ENCODE measurements at regions not wholly inside any gene's neighbourhood (a gene's known extent, or its start where the extent isn't known, plus 50 kb on each side); places are given as distances from the start of the nearest gene placed in this dataset.

DNA sequence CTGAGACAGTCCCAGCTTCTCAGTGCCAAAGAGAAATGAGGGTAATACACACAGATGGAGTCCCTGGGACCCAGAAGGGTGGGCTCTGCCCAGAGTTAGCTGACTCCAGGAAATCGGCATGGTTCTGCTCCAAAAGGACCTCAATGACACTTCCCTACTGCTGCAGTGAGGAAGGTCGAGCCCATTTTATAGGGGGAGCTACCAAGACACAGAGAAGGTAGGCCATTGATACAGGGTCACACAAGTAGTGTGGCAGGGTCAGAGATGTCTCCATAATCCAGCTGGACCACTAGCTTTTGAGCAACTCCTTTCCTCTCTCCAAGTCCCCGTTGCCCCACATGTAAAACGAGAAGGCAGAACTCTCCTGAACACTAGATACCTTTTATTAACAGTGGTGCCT, 276.9 kb downstream of the MYCN start:
- Histone ChIP-seq H4K5ac (ENCODE audit: insufficient read length, low read depth, low read length) (no peak overlapping the region), H3K27me3 (ENCODE audit: insufficient read depth, low read length) (no peaks in the 10 kb centered on the region), H3K4ac (ENCODE audit: low read depth, low read length) (no peak overlapping the region), H2BK12ac (ENCODE audit: insufficient read length, low read depth, low read length) (no peak overlapping the region), H3K14ac (ENCODE audit: insufficient read depth, low read length) (no peak overlapping the region), H2AK5ac (ENCODE audit: insufficient read length, low read length) (no peak overlapping the region), H3K79me1 (ENCODE audit: insufficient read depth, low read depth, low read length, poor library complexity, severe bottlenecking) (no peaks in the 10 kb centered on the region), H2BK15ac (ENCODE audit: low read depth, low read length) (no peak overlapping the region), H3T11ph (ENCODE audit: low read length) (no peak overlapping the region), H2BK5ac (ENCODE audit: insufficient read length, low read length) (no peak overlapping the region), H2BK120ac (ENCODE audit: low read depth, low read length, poor library complexity, severe bottlenecking) (no peak overlapping the region), H4K91ac (ENCODE audit: insufficient read length, low read depth, low read length) (no peak overlapping the region), H4K20me1 (ENCODE audit: control insufficient read depth, insufficient read depth, insufficient read length) (no peaks in the 10 kb centered on the region), H2BK20ac (ENCODE audit: low read depth, low read length, poor library complexity, severe bottlenecking) (no peak overlapping the region), H3K18ac (ENCODE audit: insufficient read length, low read depth, low read length) (no peak overlapping the region), H3K9me3 (ENCODE audit: control insufficient read depth, low read depth, low read length) (no peaks in the 10 kb centered on the region), H3K9ac (ENCODE audit: extremely low read depth, insufficient read length, low read length) (no peak overlapping the region), H3K4me2 (ENCODE audit: insufficient read depth, insufficient read length, low read length) (no peak overlapping the region), H3K27ac (ENCODE audit: insufficient read length, low read depth, low read length) (no peak overlapping the region), H3K79me2 (ENCODE audit: insufficient read depth, low read length) (no peaks in the 10 kb centered on the region), H3K4me1 (ENCODE audit: insufficient read depth, low read length) (peaks cover 6% of the 10 kb centered on the region; the same call in 1 of the 2 replicates), H3K23ac (ENCODE audit: insufficient read length, low read depth, low read length) (no peak overlapping the region), H3K23me2 (ENCODE audit: insufficient read length, low read depth, low read length, poor library complexity, severe bottlenecking) (no peaks in the 10 kb centered on the region), H4K8ac (replicated peaks; ENCODE audit: insufficient read length, low read depth, low read length) (no peak overlapping the region), H2AFZ (ENCODE audit: low read length) (no peak overlapping the region), H3K56ac (ENCODE audit: insufficient read length, low read depth, low read length) (no peak overlapping the region)
- Mint-ChIP-seq H3K27ac (no peak overlapping the region), H3K9me3 (peaks cover 6 to 9% of the 10 kb centered on the region in 2 experiments; a peak in 2 of 5 replicates), H3K36me3 (ENCODE audit: insufficient read depth in 1 of 3, low read depth in 3 of 3) (peaks cover 0 to 7% (median 5%) of the 10 kb centered on the region in 3 experiments; a peak in 3 of 7 replicates), H3K4me1 (peaks cover 14 to 17% of the 10 kb centered on the region in 2 experiments), H3K27me3 (ENCODE audit: low read depth) (peaks cover 5% of the 10 kb centered on the region), H3K4me3 (no peak overlapping the region)
- no peak for TF ChIP-seq CTCF (conservative IDR thresholded peaks at IDR 0.05)
- DNase-seq, result no peak
- no CpG with 5 or more reads among the region's 4 CpGs for WGBS (ENCODE audit: extremely low coverage, insufficient read length, low lambda C conversion rate)

Measured in H9 (cell line).